IMR-90 (cell line): ENCODE measurements at regions not wholly inside any gene's neighbourhood (a gene's known extent, or its start where the extent isn't known, plus 50 kb on each side); places are given as distances from the start of the nearest gene placed in this dataset.

Source experiments
- BHLHE40 ChIP-seq: fragments of 150-350 bp; IDR thresholded peaks from 2 replicates; pipeline ENCODE4 v1.6.1; 2016; ENCODE audit warnings: mild to moderate bottlenecking, low read depth, low read length
- MAFK ChIP-seq: IDR thresholded peaks from 2 replicates; pipeline ENCODE4 v1.6.1; 2012; ENCODE audit warnings: low read depth, low read length, improper control_type of control experiment
- POLR2A ChIP-seq: IDR thresholded peaks from 2 replicates; pipeline ENCODE4 v1.6.1; 2012; ENCODE audit warnings: mild to moderate bottlenecking, low read depth, low read length
- TF ChIP-seq, protein P1 (sequence below): conservative IDR thresholded peaks from 2 replicates; pipeline ENCODE4 v1.5.1; 2012; ENCODE audit warnings: mild to moderate bottlenecking, low read depth, low read length, improper control_type of control experiment
- TF ChIP-seq, protein P2 (sequence below): fragments of 150-350 bp; IDR thresholded peaks from 2 replicates; pipeline ENCODE4 v1.6.1; 2016; ENCODE audit warnings: low read depth, mild to moderate bottlenecking, low read length, moderate library complexity, borderline replicate concordance

DNA sequence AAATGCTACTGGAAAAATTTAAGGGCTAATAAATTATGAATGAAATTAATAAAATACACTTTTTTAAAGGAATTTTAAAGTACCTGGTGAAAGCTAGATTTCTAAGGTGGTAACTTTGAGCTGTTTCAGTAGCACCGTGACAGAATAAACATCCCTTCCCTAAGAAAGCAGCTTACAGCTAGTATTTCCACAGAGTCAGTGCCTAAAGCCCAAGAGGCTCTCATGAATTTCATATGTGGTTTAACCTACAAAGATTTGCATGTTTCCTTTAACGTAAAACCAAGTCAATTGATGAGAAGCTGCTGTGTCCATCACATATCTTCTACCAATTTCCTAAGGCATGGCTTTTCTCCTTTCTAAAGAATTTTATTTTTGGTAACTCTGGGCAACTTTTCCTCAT is 56.8 kb downstream of the IFNG start:
- TF ChIP-seq MAFK (no peak), BHLHE40 (no peak), POLR2A (no peak)
- TF ChIP-seq, protein P1, sequence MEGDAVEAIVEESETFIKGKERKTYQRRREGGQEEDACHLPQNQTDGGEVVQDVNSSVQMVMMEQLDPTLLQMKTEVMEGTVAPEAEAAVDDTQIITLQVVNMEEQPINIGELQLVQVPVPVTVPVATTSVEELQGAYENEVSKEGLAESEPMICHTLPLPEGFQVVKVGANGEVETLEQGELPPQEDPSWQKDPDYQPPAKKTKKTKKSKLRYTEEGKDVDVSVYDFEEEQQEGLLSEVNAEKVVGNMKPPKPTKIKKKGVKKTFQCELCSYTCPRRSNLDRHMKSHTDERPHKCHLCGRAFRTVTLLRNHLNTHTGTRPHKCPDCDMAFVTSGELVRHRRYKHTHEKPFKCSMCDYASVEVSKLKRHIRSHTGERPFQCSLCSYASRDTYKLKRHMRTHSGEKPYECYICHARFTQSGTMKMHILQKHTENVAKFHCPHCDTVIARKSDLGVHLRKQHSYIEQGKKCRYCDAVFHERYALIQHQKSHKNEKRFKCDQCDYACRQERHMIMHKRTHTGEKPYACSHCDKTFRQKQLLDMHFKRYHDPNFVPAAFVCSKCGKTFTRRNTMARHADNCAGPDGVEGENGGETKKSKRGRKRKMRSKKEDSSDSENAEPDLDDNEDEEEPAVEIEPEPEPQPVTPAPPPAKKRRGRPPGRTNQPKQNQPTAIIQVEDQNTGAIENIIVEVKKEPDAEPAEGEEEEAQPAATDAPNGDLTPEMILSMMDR, result no peak
- TF ChIP-seq, protein P2, sequence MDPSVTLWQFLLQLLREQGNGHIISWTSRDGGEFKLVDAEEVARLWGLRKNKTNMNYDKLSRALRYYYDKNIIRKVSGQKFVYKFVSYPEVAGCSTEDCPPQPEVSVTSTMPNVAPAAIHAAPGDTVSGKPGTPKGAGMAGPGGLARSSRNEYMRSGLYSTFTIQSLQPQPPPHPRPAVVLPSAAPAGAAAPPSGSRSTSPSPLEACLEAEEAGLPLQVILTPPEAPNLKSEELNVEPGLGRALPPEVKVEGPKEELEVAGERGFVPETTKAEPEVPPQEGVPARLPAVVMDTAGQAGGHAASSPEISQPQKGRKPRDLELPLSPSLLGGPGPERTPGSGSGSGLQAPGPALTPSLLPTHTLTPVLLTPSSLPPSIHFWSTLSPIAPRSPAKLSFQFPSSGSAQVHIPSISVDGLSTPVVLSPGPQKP, result no peak
